Activated CD8-positive, alpha-beta memory T cell treated with anti-CD3 and anti-CD28 coated beads for 1 hour (primary cell): ENCODE measurements at regions not wholly inside any gene's neighbourhood (a gene's known extent, or its start where the extent isn't known, plus 50 kb on each side); places are given as distances from the start of the nearest gene placed in this dataset.
"Not testable (repeated sequence)": the region's sequence is repeated elsewhere in the genome, so short reads cannot be mapped to it uniquely, and the experiment has no call there.

ENCODE experiments used
- DNase-seq, 2 donors: peaks; one replicate each; pipeline ENCODE4 v3.0.0-alpha.2; 2020; ENCODE audit warnings: low read depth in 1 of 2; ENCODE audit errors: extremely low read depth in 1 of 2

GRCh38 chr11:45391168-45391850 is 105.2 kb upstream of the SYT13 start:
- no peak for DNase-seq

DNA sequence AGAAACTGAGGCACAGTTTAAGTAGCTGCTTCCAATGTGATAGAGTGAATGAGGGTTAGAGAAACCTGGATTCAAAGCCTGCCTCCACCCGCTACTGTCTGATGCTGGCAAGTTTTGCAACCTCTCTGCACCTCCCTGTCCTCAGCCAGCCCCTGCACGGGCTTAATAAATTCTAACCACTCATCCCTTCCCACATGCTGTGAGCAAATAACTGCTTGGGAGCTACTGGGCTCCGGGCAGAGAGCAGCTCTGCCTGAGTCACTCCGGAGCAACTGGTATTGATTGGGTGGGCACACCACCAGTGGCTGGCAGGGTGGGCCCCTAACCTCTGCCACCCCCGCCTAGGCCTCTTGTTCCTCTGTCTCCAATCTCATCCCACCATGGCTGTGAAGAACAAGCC is 104.3 kb upstream of the SYT13 start:
- DNase-seq, result no peak

GRCh38 chr11:45388472-45388871 is 102.3 kb upstream of the SYT13 start:
- DNase-seq, result no peak

- not testable (repeated sequence) for DNase-seq
These were observed 101.7 kb upstream of the SYT13 start for GRCh38 chr11:45387885-45388284.

- no peak for DNase-seq
These were observed 100.8 kb upstream of the SYT13 start for GRCh38 chr11:45386972-45387371.

- DNase-seq, result no peak
These were observed 99.7 kb upstream of the SYT13 start for GRCh38 chr11:45385844-45386243.

DNA sequence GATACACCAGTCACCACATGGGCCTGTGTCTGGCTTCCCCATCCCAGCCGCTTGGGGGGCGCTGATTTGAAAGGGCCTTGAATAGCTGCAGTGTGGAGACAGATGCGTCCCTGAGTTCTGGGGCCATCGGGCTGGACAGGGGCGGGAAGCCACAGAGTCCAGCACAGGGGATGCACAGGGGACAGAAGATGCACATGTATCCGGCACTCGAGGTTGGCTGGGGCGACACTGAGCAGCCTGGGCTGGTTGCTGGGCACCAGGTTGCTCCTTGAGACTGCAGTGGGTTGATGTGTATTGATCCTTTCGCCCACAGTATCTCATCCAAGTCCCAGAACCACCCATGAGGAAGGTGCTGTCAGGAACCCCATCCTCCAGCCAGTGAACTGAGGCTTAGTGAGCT is 99.3 kb upstream of the SYT13 start:
- DNase-seq, result no peak

- DNase-seq, result no peak
These were observed 98.6 kb upstream of the SYT13 start for GRCh38 chr11:45384711-45385241.

- no peak for DNase-seq
These were observed 97.9 kb upstream of the SYT13 start for GRCh38 chr11:45384016-45384415.

GRCh38 chr11:45383224-45383623 is 97.1 kb upstream of the SYT13 start:
- no peak for DNase-seq

GRCh38 chr11:45382133-45382878 is 96.2 kb upstream of the SYT13 start:
- no peak for DNase-seq

DNA sequence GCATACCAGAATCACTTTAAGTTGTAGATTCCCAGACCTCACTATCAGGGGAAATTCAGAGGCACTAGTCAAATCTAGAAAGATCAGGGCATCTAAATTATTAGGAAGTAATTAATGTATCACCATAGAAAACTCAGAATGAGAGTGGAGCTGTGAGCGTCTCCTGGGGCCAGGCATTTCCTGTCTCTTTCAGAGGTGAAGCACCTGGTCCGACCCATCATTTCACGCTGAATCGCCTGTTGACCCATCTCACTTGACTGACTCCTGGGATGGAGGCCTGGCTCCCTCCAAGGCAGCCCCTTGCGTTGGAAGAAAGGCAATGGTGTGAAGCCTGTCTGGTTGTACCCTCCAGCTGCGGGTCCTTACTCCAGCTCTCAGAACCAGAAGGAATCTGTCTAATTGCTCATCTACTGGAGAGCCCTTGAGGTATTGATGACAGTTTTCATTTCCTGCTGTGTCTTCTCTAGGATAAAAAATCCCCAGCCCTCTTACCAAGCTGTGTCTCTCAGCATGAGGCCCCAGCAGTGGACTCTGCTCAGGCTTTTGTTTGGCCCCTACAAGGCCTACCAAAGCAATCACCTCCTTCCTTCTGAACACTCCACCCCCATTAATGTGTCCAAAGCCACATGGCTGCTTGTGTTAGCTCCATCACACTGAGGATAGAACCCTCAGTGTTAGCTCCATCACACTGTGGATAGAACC is 93.2 kb upstream of the SYT13 start:
- no peak for DNase-seq

DNA sequence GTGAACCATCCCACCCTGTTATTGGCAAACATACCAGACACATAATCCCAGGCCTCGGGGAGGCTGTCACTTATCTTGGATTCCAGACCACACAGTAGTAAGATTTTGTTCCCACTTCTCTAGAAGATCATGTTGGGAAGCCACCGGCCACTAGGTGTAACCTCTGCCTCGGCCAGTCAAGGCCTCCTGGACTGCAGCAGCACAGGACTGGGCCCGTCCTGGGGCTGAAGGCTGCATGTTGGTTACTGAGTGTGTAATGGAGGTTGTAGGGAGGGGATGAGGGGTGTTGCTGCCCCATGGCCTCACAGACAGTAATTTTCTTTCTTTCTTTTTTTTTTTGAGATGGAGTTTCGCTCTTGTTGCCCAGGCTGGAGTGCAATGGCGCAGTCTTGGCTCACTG is 92.4 kb upstream of the SYT13 start:
- DNase-seq, result no peak

- no peak for DNase-seq
These were observed 88.5 kb upstream of the SYT13 start for GRCh38 chr11:45374653-45375059.

DNA sequence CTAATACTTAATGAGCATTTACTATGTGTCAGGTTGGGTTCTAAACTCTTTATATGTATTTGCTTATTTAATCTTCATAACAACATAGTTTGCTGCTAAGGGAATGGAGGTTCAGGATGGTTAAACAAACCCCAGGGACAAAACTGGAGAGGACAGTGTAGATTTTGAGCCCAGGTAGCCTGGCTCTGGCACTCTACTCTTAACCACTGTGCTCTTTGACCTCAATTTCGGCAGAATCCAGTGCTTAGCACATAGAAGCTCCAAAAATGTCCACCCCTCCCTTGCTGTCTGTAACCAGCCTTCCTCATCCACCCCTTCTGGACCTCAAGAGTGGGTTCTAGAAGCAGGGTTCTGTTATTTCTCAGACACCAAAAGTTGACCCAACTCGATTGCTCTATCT is 88.0 kb upstream of the SYT13 start:
- DNase-seq, result no peak

- DNase-seq, result no peak
These were observed 87.4 kb upstream of the SYT13 start for GRCh38 chr11:45373506-45374035.

DNA sequence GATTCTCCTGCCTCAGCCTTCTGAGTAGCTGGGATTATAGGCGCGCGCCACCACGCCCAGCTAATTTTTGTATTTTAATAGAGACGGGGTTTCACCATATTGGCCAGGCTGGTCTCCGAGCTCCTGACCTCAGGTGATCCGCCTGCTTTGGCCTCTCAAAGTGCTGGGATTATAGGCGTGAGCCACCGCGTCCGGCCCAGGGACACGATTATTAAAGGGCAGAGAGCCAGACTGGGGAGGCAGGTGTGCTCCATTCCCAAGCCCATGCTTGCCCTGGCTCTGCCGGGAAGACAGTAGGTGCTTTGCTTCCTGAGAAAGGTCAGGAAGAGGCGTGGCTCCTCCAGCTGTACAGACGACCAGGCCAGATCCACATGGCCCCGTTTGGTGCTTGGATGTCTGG is 86.3 kb upstream of the SYT13 start:
- DNase-seq, result not testable (repeated sequence)

GRCh38 chr11:45371251-45372115 is 85.3 kb upstream of the SYT13 start:
- peak in 1 of 2 donors; percentile 48 for DNase-seq

DNA sequence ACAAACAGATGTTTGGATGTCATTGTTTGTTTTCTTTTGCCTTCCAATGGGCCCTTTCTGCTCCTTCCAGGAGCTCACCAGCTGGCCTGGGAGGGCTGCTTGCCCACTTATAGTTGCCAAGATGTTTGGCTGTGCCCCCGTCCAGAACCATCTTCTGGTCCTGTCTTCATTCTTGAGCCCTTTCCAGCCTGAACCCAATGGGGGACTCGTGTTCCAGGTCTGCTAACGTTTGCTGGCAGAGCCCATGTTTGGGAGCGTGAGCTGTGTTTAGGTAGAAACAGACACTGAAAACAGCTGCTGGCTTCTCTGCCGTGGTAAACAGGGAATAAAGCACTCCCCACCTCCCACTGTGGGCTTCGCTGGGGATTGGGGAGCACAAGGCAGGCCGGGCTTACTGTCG is 83.2 kb upstream of the SYT13 start:
- DNase-seq, result no peak

DNA sequence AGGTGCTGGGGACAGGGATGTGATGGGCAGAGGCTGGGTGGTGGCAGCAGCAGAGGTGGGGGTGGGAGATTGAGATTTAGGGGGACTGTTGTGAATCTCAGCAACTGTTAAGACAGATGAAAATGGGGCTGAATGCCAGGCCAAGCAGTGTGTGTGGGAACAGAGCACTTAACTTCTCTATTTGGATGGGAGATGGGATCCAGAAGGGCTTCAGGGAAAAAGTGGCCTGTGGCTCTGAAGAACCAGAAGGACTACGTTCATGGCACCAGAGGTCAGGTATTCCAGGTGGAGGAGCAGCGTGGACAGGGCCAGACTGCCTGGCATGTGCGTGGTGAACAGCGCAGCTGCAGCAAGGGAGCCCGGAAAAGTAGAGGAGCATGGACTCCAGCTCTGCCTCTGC is 82.6 kb upstream of the SYT13 start:
- DNase-seq, result no peak
